Upper lobe of left lung (tissue), 6 donors: ENCODE measurements at regions not wholly inside any gene's neighbourhood (a gene's known extent, or its start where the extent isn't known, plus 50 kb on each side); places are given as distances from the start of the nearest gene placed in this dataset.

Experiments
- ATAC-seq, 2 donors: fragments of 200-7000 bp; cut with Tn5 transposase; one replicate each; pipeline ENCODE4 v1.9.1; 2022; ENCODE audit warnings: mild to moderate bottlenecking in 2 of 2, moderate library complexity in 2 of 2; ENCODE audit not compliant: low FRiP score in 2 of 2
- DNase-seq, 2 donors: peaks; one replicate each; pipeline ENCODE4 v3.0.0-alpha.2; 2019 to 2020
- H3K27ac ChIP-seq, 4 donors: fragments of 200-600 bp; sonication (generic); one replicate each; pipeline ENCODE4 v1.5.1; 2016 to 2019
- H3K27me3 ChIP-seq, 4 donors: fragments of 200-600 bp; sonication (generic); one replicate each; pipeline ENCODE4 v1.5.1; 2017 to 2019
- H3K36me3 ChIP-seq, 4 donors: fragments of 200-600 bp; sonication (generic); one replicate each; pipeline ENCODE4 v1.5.1; 2016 to 2019
- H3K4me1 ChIP-seq, 4 donors: fragments of 200-600 bp; sonication (generic); one replicate each; pipeline ENCODE4 v1.5.1; 2018 to 2019
- H3K4me3 ChIP-seq, 4 donors: fragments of 200-600 bp; sonication (generic); one replicate each; pipeline ENCODE4 v1.5.1; 2017 to 2019; ENCODE audit warnings: mild to moderate bottlenecking in 2 of 4, moderate library complexity in 1 of 4
- H3K9me3 ChIP-seq, 4 donors: fragments of 200-600 bp; sonication (generic); one replicate each; pipeline ENCODE4 v1.5.1; 2018 to 2019
- EP300 ChIP-seq, 4 donors: sonication (generic); formaldehyde crosslinking; IDR thresholded peaks; one replicate each; pipeline ENCODE4 v1.5.1; 2017; ENCODE audit warnings: antibody characterized with exemption in 4 of 4, control low read depth in 2 of 4
- POLR2A ChIP-seq, 4 donors: fragments of 450-650 bp; IDR thresholded peaks; one replicate each; pipeline ENCODE4 v1.5.1; 2016 to 2017; ENCODE audit warnings: antibody characterized with exemption in 4 of 4, mild to moderate bottlenecking in 2 of 4
- POLR2AphosphoS5 ChIP-seq, 2 donors: sonication (generic); formaldehyde crosslinking; IDR thresholded peaks; one replicate each; pipeline ENCODE4 v1.5.1; 2017; ENCODE audit warnings: antibody characterized with exemption in 2 of 2
- WGBS, 2 donors: methylation state at CpG; one replicate each; pipeline ENCODE4 v1.1.5; 2017 to 2018; 5-methylcytosine and 5-hydroxymethylcytosine counted together
- TF ChIP-seq, protein P1 (sequence below), 6 experiments: fragments of 450-650 bp in 4 of 6; fragments of 200-600 bp in 2 of 6; sonication (generic) in 2 of 6; IDR thresholded peaks; one replicate each; pipeline ENCODE4 v1.5.1; 2016 to 2019; ENCODE audit warnings: antibody characterized with exemption in 6 of 6
- donor health status: DM: no; HTN: no; CAD: no; lungs with moderate emphysema.
- donor health status: DM: no; HTN: yes; CAD: no; lungs with severe emphysema.

DNA sequence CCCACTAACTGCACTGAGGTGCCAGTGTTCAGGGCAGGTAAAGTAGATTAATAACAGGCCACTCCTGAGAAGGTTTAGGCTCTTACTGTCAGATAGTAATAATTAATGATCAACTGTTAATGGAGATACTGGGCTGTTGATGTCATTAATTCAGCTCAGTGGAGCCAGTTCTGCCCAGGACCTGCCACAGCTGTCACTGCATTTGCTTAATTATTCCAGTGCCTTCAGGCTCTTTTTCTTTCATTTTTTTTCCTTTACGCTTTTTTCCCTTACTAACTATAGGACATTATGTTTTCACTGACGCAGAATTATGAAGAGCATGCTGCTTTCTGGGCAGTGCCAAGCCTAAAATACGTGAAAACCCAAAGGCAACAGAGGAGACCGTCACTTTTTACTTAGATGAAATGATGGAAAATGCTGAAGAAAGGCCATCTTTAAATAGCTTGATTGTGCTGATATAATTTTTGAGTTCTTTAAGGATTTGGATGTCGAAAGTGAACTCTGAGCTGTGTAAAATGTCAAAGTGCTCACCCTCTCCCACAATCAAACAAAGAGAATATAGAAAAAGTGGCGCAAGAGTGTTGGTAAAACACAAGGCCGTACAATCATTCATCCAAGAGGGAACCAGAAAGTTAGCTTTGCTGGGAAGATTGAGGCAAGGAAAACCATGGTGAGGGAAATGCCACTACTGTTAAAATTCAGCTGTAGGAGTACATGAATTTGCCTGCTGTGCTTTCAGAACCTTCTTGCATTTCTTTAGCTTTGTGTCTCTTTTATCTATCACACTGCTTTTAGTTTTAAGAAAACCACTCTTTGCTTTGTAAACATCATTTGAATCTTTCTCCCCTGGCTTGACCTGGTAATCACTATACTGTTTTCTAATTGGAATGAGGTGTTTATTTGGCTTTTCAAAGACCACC, 192.0 kb upstream of the ZEB2 start:
- 86 to 92% methylated on average over 7 of the region's 7 CpGs for WGBS, 2 donors
- peaks cover 0 to 4% (median 0%) of the 10 kb centered on the region in 4 donors for H3K4me1 ChIP-seq

DNA sequence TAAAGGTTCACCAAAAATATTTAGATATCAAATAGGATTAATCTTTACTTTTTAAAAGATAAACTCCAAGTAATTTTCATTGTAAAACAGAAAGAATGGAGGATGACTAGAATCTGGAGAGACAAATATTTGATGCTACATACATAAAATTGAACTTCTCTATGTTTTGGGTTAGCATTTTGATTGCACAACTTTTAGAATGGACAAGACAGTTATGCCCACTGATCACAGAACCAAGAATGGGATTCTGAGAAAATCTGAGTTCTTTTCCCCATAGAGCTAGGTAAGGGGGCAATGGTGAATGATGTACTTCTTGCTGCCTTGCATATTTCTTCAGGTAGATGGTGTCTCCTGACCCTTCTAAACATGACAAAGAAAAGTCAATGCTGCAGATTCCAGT, 191.2 kb upstream of the ZEB2 start:
- Histone ChIP-seq H3K9me3 (no peaks in the 10 kb centered on the region), H3K27ac (no peak overlapping the region), H3K36me3 (no peaks in the 10 kb centered on the region), H3K4me1 (peaks cover 0 to 4% (median 0%) of the 10 kb centered on the region in 4 donors), H3K4me3 (no peak overlapping the region), H3K27me3 (no peaks in the 10 kb centered on the region)
- ATAC-seq: no peak
- TF ChIP-seq, protein P1, sequence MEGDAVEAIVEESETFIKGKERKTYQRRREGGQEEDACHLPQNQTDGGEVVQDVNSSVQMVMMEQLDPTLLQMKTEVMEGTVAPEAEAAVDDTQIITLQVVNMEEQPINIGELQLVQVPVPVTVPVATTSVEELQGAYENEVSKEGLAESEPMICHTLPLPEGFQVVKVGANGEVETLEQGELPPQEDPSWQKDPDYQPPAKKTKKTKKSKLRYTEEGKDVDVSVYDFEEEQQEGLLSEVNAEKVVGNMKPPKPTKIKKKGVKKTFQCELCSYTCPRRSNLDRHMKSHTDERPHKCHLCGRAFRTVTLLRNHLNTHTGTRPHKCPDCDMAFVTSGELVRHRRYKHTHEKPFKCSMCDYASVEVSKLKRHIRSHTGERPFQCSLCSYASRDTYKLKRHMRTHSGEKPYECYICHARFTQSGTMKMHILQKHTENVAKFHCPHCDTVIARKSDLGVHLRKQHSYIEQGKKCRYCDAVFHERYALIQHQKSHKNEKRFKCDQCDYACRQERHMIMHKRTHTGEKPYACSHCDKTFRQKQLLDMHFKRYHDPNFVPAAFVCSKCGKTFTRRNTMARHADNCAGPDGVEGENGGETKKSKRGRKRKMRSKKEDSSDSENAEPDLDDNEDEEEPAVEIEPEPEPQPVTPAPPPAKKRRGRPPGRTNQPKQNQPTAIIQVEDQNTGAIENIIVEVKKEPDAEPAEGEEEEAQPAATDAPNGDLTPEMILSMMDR (IDR thresholded peaks at IDR 0.05): no peak
- DNase-seq: no peak

More for the DNA sequence above, 192.0 kb upstream of the ZEB2 start:
- no peak overlapping the region for H3K4me3 ChIP-seq
- ATAC-seq (no peak), DNase-seq (no peak)
- no peak overlapping the region for H3K27ac ChIP-seq
- no peak for TF ChIP-seq POLR2AphosphoS5 (IDR thresholded peaks at IDR 0.05)
- H3K36me3 ChIP-seq: no peaks in the 10 kb centered on the region
- H3K27me3 ChIP-seq: no peaks in the 10 kb centered on the region
- H3K9me3 ChIP-seq: no peaks in the 10 kb centered on the region

DNA sequence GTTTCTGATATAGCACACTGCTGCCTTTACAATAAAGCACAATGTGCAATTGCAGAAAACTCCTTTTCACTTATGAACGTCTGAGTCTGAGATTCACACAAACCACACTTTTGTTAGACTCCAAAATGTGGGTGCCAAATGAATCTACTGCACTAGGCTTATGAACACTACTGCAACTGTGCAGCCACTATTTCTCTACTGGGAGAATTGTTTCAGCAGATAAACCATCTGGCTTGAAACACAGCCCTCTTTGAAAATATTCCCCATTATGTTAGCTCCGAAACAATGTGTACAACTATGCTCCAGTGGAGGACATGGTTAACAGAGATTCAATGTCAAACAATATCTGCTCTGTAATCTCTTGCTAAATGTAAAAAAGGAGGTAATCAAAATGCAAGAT, 188.7 kb upstream of the ZEB2 start:
- no peak overlapping the region for H3K4me3 ChIP-seq
- ATAC-seq (no peak), DNase-seq (no peak)
- no peak overlapping the region for H3K27ac ChIP-seq
- 92 to 94% methylated on average over 2 of the region's 2 CpGs for WGBS, 2 donors
- H3K27me3 ChIP-seq: no peaks in the 10 kb centered on the region
- no peaks in the 10 kb centered on the region for H3K36me3 ChIP-seq
- H3K9me3 ChIP-seq: no peaks in the 10 kb centered on the region
- peaks cover 0 to 6% (median 2%) of the 10 kb centered on the region in 4 donors for H3K4me1 ChIP-seq
- no peak for TF ChIP-seq POLR2AphosphoS5 (IDR thresholded peaks at IDR 0.05)
- TF ChIP-seq, protein P1 (IDR thresholded peaks at IDR 0.05): no peak
- TF ChIP-seq EP300 (IDR thresholded peaks at IDR 0.05): no peak
- no peak for TF ChIP-seq POLR2A (IDR thresholded peaks at IDR 0.05)

DNA sequence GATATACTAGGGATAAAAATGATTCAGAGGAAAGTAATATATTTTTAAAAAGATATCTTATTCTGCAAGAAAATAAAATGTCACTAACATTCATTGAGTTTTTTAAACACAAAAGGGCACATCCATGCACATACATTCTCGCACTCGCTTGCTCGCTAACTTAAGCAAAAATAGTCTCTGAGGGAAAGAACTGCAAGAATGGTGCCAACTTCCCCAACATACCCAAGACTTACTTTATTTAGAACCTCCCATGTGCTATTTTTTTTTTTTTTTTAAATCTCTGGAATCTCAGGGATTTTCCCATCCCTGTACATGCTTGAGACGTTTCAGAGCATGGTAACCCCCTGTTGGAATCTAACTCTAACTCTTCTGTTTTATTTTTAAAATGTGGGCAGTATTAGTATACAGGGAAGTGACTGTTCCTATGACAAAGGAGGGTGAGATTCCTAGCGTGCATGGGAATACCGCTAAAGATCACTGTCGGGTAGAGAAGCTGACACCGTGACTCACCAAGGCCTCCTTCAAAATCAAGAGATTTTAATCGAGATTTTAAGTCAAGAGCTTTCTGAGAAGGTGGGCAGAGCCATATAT, 187.9 kb upstream of the ZEB2 start:
- Histone ChIP-seq H3K36me3 (no peaks in the 10 kb centered on the region), H3K27ac (no peak overlapping the region), H3K27me3 (no peaks in the 10 kb centered on the region), H3K4me1 (peaks cover 0 to 6% (median 1%) of the 10 kb centered on the region in 4 donors), H3K4me3 (no peak overlapping the region), H3K9me3 (no peaks in the 10 kb centered on the region)
- ATAC-seq: no peak
- WGBS, 2 donors: 88 to 90% methylated on average over 9 of the region's 9 CpGs
- TF ChIP-seq, protein P1 (IDR thresholded peaks at IDR 0.05): no peak
- TF ChIP-seq POLR2A (IDR thresholded peaks at IDR 0.05): no peak
- TF ChIP-seq EP300 (IDR thresholded peaks at IDR 0.05): no peak
- TF ChIP-seq POLR2AphosphoS5 (IDR thresholded peaks at IDR 0.05): no peak
- DNase-seq: no peak

DNA sequence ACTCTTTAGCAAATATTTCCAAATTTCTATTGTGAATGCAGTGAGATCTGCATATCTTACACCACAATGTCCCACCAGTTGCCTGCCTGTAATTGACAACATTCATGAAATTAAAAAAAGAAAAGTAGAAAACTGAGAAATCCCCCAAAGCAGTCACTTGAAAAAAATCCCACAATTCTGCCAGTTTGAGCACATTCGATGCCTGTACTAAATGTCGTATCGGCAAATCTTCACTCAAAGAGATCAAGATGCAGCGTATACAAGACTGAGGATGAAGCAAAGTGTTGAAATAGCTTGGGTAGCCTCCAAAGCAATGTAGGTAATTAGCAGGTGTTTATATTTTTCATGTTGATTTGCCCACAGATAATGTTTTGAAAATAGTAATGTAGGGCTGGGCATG, 186.7 kb upstream of the ZEB2 start:
- DNase-seq: no peak
- Histone ChIP-seq H3K36me3 (no peaks in the 10 kb centered on the region), H3K4me1 (peaks cover 0 to 6% (median 0%) of the 10 kb centered on the region in 4 donors), H3K27me3 (no peaks in the 10 kb centered on the region), H3K27ac (no peak overlapping the region), H3K9me3 (no peaks in the 10 kb centered on the region), H3K4me3 (no peak overlapping the region)
- 95 to 96% methylated on average over 4 of the region's 4 CpGs for WGBS, 2 donors
- no peak for ATAC-seq
- TF ChIP-seq, protein P1 (IDR thresholded peaks at IDR 0.05): no peak
- TF ChIP-seq EP300 (IDR thresholded peaks at IDR 0.05) (no peak), POLR2A (IDR thresholded peaks at IDR 0.05) (no peak), POLR2AphosphoS5 (IDR thresholded peaks at IDR 0.05) (no peak)
